ENCODE measurements at regions not wholly inside any gene's neighbourhood (a gene's known extent, or its start where the extent isn't known, plus 50 kb on each side); places are given as distances from the start of the nearest gene placed in this dataset.

DNA sequence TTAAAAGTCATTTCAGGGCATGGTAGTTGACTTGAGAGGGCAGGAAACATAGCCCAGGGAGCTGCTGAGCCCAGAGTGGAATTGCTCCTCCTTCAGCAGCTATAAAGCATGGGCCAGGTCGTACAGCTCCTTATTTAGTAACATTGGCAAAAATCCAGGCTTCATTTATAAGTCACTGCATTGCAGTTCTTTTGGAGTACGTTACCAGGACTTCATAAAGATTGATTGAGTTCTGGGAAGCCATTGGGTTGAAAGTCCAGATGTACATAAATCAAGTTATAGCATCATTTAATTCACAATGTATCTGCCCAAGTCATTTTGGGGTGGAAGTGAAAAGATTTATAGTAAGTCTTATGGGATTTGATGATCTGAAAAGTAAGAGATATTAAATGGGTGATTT is 53.0 kb upstream of the ANKEF1 start:
- H3K27ac Mint-ChIP-seq: no peak overlapping the region
- peaks cover 5% of the 10 kb centered on the region for H3K4me1 Mint-ChIP-seq
- no peak overlapping the region for H3K4me3 Mint-ChIP-seq
- H3K27me3 Mint-ChIP-seq: peaks cover 10% of the 10 kb centered on the region
- H3K9me3 Mint-ChIP-seq: no peaks in the 10 kb centered on the region
- ATAC-seq (no peak), DNase-seq (no peak)

DNA sequence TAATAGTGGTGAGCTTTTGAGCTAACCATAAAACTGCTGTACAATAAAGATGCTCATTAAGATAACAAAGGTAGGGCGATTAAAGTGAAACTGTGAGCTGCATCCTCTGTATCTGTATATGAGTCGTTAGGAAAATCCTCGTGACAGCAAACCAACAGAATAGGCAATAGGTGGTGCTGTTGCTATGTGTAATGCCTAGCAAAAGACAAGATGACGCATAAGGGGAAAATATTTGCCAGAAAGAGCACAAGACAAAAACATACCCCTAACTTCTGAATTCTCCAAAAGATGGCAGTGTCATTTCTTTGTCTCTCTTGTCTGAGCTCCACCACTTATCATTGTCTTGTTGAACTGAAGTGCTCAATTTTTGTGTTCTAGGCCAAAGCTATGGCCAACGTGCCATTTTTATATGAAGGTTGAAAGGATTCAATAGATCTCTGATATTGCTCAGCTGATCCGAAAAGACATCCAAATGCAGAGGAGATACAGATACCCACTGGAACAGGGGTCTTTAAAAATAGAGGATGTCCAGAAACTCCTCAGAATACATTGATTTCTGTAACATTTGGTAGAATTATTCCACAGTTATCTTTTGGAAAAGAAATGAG is 56.3 kb upstream of the ANKEF1 start:
- Mint-ChIP-seq H3K27ac (no peak overlapping the region), H3K9me3 (no peaks in the 10 kb centered on the region), H3K27me3 (peaks cover 20% of the 10 kb centered on the region), H3K4me3 (no peak overlapping the region), H3K4me1 (peaks cover 5% of the 10 kb centered on the region)
- DNase-seq (peak; percentile 33 to 38), ATAC-seq (peak; percentile 94)

DNA sequence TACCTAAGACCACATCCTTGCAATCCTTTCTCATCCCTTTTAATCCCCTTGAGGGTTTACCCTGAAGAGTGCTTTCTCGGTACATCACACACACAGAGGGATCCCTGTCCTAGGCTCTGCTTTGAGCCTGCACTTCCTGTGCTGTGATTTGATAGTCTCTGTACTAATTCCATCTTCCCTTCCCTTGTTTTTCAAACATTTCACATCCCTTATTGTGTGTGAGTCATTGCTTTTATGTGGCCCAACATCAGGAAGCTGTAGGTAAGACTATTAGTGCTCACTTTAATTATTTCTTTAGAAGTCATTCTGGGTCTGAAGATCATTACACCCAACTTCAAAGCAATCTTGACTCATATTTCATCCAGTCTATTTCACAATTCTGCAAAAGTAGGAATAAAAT is 57.2 kb upstream of the ANKEF1 start:
- H3K4me1 Mint-ChIP-seq: peaks cover 5% of the 10 kb centered on the region
- ATAC-seq (no peak), DNase-seq (no peak)
- no peak overlapping the region for H3K4me3 Mint-ChIP-seq
- H3K27ac Mint-ChIP-seq: no peak overlapping the region
- peaks cover 20% of the 10 kb centered on the region for H3K27me3 Mint-ChIP-seq
- no peaks in the 10 kb centered on the region for H3K9me3 Mint-ChIP-seq

DNA sequence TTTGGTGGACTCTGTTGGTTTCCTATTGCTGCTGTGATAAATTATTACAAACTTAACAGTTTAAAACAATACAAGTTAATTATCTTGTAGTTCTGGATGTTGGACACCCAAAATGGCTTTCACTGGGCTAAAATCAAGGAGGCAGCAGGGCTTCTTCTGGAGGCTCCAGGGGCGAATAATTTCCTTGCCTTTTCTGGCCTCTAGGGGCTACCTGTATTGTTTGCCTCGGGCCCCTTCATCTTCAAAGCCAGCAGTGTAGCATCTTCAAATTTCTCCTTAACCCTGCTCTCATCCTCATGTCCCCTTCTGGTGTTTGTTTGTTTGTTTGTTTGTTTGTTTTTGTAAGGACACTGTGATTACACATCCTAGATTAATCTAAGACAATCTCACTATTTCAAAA is 60.5 kb upstream of the ANKEF1 start:
- DNase-seq: no peak
- no peaks in the 10 kb centered on the region for H3K9me3 Mint-ChIP-seq
- H3K27me3 Mint-ChIP-seq: peaks cover 26% of the 10 kb centered on the region
- no peak overlapping the region for H3K27ac Mint-ChIP-seq
- H3K4me1 Mint-ChIP-seq: peaks cover 5% of the 10 kb centered on the region
- no peak overlapping the region for H3K4me3 Mint-ChIP-seq
- no peak for ATAC-seq

DNA sequence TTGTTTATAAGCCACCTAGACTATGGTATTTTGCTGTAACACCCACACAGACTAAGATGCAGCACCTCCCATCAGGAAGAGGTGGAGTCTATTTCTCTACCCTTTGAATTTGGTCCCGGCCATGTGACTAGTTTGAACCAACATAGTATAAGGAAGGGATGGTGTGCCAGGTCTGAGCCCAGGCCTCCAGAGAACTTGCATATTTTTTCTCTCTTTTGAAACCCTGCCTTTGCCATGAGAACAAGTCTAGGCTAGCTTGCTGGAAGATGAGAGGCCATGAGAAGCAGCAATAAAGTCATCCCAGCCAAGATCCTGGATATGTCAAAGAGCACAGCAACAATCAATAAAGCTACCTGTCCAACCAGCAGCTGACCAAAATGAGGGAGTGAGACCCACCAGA is 63.0 kb upstream of the ANKEF1 start:
- H3K27ac Mint-ChIP-seq: peak overlapping the region in 1 of 2 donors; percentile 48
- DNase-seq (no peak), ATAC-seq (no peak)
- no peak overlapping the region for H3K4me3 Mint-ChIP-seq
- H3K9me3 Mint-ChIP-seq: no peaks in the 10 kb centered on the region
- peaks cover 25% of the 10 kb centered on the region for H3K27me3 Mint-ChIP-seq
- no peaks in the 10 kb centered on the region for H3K4me1 Mint-ChIP-seq

DNA sequence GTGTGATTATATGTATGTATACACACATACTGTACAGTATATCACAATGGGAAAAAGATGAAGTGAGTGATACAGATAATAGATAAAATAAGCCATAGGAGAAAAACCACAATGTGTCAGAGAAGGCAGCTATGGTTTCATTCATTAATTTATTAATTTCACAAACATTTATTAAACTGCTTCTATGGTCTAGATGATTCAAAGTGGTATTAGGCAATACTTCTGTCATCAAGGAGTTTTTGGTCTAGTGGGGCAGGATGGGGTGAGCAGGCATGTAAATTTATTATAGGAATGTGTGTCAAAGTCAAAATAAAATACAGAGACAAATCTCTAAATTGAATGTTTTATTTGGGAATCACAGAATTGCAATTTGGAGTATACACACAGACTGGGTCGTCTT is 65.2 kb upstream of the ANKEF1 start:
- Mint-ChIP-seq H3K27ac (no peak overlapping the region), H3K4me3 (no peak overlapping the region), H3K9me3 (no peaks in the 10 kb centered on the region), H3K27me3 (peaks cover 37% of the 10 kb centered on the region), H3K4me1 (no peaks in the 10 kb centered on the region)
- DNase-seq (no peak), ATAC-seq (no peak)

DNA sequence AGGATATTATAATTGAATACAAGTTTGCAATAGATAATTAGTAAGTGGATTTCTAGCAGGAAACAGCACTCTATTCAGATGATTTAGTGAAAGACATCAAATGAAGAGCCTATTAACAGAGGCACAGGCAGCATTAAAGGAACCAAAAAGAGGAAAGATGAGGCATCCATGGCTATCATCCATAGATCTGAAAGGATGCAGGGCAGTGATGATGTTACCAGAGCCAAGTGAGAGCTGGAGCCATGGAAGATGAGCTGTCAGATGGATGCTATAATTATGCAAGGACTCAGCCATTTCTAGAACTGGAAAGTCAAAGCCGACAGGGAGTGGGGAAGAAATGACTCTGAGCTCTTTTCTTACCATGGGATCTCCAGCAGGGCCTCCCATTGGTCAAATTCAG is 66.8 kb upstream of the ANKEF1 start:
- Mint-ChIP-seq H3K9me3 (no peaks in the 10 kb centered on the region), H3K27me3 (peaks cover 43% of the 10 kb centered on the region), H3K4me1 (no peaks in the 10 kb centered on the region), H3K4me3 (no peak overlapping the region), H3K27ac (no peak overlapping the region)
- no peak for DNase-seq
- ATAC-seq: no peak

DNA sequence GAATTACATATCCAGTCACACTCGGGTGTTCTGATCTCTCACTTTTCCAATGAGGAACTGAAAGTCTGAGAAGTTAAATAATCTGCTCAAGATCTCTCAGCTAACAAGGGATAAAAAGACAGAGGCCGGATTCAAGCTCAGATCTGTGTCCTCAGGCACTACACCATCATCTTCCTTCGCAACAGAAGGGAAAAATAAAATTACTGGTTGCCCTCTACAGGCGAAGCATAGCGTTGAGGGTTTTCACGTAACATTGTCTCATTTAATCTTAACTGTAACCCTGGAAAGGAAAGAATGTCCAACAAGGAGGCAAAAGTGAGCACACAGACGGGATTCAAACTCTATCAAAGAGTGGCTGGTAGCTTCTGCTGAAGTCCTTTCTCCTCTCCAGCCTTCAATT is 67.8 kb upstream of the ANKEF1 start:
- no peak for DNase-seq
- ATAC-seq: no peak
- H3K9me3 Mint-ChIP-seq: no peaks in the 10 kb centered on the region
- no peaks in the 10 kb centered on the region for H3K4me1 Mint-ChIP-seq
- no peak overlapping the region for H3K27ac Mint-ChIP-seq
- H3K4me3 Mint-ChIP-seq: no peak overlapping the region
- H3K27me3 Mint-ChIP-seq: peaks cover 43% of the 10 kb centered on the region

DNA sequence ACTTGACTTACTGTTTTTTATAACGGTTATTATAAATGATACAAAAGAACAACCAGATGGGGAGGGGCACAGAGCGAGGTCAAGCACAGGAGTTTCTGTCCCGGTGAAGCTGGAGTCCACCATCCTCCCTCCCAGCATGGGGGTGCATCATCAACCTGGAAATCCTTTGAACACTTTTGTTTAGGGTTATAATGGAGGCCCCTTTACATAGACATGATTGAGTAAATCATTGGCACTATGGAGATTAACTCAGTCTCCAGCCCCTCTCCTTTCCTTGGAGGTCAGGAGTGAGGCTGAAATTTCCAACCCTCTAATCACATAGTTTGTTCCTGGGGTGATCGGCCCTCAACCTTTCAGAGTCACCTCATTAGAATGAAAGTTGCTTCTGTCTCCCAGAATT is 71.8 kb upstream of the ANKEF1 start:
- peaks cover 54% of the 10 kb centered on the region for H3K27me3 Mint-ChIP-seq
- DNase-seq (no peak), ATAC-seq (no peak)
- H3K4me1 Mint-ChIP-seq: no peaks in the 10 kb centered on the region
- H3K9me3 Mint-ChIP-seq: no peaks in the 10 kb centered on the region
- H3K4me3 Mint-ChIP-seq: no peak overlapping the region
- no peak overlapping the region for H3K27ac Mint-ChIP-seq

DNA sequence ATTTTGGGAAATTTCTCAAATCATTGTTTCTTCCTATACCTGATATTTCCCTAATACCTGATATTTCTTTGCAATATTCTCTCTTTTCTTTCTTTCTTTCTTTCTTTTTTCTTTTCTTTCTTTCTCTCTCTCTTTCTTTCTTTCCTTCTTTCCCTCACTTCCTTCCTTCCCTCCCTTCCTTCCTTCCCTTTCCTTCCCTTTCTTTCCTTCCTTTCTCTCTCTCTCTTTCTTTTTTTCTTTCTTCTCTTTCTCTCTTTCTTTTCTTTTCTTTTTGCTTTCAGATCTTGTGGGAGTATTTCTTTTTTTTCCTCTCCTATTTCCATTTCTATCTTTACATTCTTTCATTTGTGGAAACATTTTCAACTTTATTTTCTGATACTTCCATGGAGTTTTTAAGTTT is 76.1 kb upstream of the ANKEF1 start:
- H3K27ac Mint-ChIP-seq: peak overlapping the region in 1 of 2 donors; percentile 4
- ATAC-seq: no peak
- H3K27me3 Mint-ChIP-seq: peaks cover 16% of the 10 kb centered on the region
- no peaks in the 10 kb centered on the region for H3K9me3 Mint-ChIP-seq
- DNase-seq: no peak
- no peaks in the 10 kb centered on the region for H3K4me1 Mint-ChIP-seq
- no peak overlapping the region for H3K4me3 Mint-ChIP-seq

DNA sequence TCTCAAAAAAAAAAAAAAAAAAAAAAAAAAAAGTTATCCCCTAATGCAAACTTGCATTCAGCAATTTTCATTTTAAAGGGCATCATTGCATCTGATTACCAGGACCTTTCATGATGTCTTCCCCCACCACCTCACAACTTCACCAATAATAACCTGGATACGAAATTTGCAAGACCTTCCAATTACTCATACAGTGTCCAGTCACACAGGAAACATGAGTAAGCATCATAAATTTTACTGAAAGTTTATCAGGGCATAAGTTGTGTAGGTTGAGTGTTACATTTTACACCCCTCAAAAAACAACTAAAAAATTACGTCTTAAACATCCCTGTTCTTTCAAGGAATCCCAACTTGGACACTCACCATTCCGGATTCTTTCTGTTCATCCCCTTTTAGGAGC is 79.1 kb upstream of the ANKEF1 start:
- Mint-ChIP-seq H3K27me3 (peaks cover 22% of the 10 kb centered on the region), H3K27ac (no peak overlapping the region), H3K9me3 (no peaks in the 10 kb centered on the region), H3K4me3 (no peak overlapping the region), H3K4me1 (no peaks in the 10 kb centered on the region)
- DNase-seq (no peak), ATAC-seq (no peak)

DNA sequence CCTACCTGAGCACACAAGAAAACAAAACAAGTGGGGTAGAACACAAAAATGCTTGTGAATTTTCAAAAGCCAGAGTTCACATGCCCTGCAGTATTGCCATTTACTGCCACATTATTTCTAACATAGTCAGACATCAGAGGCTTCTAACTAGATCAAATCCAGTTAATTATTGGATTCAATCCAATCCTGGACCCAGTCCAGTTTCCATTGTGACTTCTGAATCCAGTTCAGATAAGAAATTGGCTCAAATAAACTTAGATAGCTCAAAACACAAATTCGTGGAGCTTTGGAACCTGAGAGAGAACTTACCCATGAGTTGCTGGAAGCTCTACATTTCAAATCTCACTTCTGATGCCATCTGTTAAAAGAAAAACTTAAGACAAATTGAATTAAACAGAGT is 85.2 kb upstream of the ANKEF1 start:
- Mint-ChIP-seq H3K4me1 (no peaks in the 10 kb centered on the region), H3K9me3 (no peaks in the 10 kb centered on the region), H3K27me3 (peaks cover 7% of the 10 kb centered on the region), H3K27ac (no peak overlapping the region), H3K4me3 (no peak overlapping the region)
- ATAC-seq (no peak), DNase-seq (no peak)

DNA sequence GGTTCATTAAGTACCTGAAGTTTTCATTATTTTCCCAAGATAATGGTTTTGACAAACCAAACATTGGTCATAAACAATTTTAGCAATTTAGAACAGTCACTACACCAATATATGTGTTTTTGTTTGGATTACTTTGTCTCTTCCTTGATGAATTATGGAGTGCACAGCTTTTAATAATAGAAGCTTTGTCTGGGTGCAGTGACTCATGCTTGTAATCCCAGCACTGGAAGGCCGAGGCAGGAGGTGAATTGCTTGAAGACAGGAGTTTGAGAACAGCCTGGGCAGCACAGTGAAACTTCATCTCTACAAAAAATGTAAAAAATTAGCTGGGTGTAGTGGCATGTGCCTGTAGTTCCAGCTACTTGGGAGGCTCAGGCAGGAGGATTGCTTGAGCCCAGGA is 89.4 kb upstream of the ANKEF1 start:
- DNase-seq (no peak), ATAC-seq (no peak)
- no peak overlapping the region for H3K4me3 Mint-ChIP-seq
- no peak overlapping the region for H3K27ac Mint-ChIP-seq
- no peaks in the 10 kb centered on the region for H3K27me3 Mint-ChIP-seq
- no peaks in the 10 kb centered on the region for H3K9me3 Mint-ChIP-seq
- no peaks in the 10 kb centered on the region for H3K4me1 Mint-ChIP-seq

DNA sequence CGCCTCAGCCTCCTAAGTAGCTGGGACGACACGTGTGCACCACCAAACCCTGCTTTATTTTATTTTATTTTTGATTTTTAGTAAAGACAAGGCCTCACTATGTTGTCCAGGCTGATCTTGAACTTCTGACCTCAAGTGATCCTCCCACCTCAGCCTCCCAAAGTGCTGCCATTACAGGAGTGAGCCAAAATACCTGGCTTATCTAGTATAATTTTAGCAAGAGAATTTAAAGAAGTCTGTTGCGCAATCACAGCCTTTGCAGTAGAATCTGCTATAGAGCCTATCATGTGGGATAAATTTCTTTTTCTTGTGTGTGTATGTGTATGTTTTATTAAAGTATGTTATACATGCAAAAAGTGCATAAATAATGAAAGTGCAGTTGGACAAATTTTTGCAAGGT is 92.1 kb upstream of the ANKEF1 start:
- no peak overlapping the region for H3K4me3 Mint-ChIP-seq
- no peaks in the 10 kb centered on the region for H3K4me1 Mint-ChIP-seq
- DNase-seq (no peak), ATAC-seq (no peak)
- peak overlapping the region in 1 of 2 donors; percentile 27 for H3K27ac Mint-ChIP-seq
- H3K9me3 Mint-ChIP-seq: no peaks in the 10 kb centered on the region
- H3K27me3 Mint-ChIP-seq: no peaks in the 10 kb centered on the region

DNA sequence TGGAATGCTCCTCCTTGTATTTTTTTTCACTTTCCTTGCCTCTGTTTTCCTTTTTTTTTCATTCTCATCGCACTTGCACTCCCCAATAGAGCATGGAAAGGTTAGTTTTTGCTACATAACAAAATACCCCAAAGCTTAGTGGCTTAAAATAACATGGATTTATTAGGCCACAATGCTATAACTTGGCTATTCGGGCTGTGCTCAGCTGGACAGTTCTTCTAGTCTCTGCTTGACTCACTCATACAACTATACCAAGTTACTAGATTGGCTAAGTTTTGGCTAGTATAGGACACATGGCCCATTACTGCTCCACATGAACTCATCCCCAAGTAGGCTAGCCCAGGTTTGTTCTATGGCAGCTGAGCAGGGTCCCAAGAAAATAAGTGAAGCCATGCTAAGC is 94.5 kb upstream of the ANKEF1 start:
- H3K4me3 Mint-ChIP-seq: no peak overlapping the region
- no peaks in the 10 kb centered on the region for H3K27me3 Mint-ChIP-seq
- no peaks in the 10 kb centered on the region for H3K9me3 Mint-ChIP-seq
- no peak overlapping the region for H3K27ac Mint-ChIP-seq
- H3K4me1 Mint-ChIP-seq: no peaks in the 10 kb centered on the region
- ATAC-seq (no peak), DNase-seq (no peak)

DNA sequence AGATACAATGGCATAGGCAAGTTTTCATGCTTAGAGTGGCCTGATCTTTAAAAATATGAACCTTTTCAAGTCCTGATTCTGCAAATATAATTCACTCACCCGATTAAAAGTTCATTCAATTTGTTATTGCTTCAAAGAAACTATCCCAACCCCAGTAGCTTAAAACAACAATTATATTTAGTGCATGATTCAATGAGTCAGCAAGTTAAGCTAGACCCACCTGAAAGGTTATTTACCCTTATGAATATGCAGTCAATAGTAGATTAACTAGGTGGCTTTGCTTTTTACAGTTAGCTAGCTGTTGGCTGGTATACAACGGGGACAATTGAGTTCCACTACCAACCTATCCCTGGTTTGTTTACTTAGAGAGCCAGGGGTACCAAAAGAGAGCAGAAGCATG is 95.6 kb upstream of the ANKEF1 start:
- H3K4me1 Mint-ChIP-seq: no peaks in the 10 kb centered on the region
- no peaks in the 10 kb centered on the region for H3K9me3 Mint-ChIP-seq
- ATAC-seq (no peak), DNase-seq (no peak)
- H3K27me3 Mint-ChIP-seq: no peaks in the 10 kb centered on the region
- no peak overlapping the region for H3K27ac Mint-ChIP-seq
- no peak overlapping the region for H3K4me3 Mint-ChIP-seq

DNA sequence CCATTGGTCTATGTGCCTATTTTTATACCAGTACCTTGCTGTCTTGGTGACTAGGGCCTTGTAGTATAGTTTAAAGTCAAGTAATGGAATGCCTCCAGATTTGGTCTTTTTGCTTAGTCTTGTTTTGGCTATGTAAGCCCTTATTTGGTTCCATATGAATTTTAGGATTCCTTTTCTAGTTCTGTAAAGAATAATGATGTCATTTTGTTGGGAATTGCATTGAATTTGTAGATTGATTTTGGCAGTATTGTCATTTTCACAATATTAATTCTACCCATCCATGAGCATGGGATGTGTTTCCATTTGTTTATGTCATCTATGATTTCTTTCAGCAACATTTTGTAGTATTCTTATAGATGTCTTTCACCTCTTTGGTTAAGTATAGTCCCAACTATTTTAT is 96.4 kb upstream of the PAK5 start:
- no peaks in the 10 kb centered on the region for H3K27me3 Mint-ChIP-seq
- H3K9me3 Mint-ChIP-seq: no peaks in the 10 kb centered on the region
- ATAC-seq: no peak
- DNase-seq: no peak
- no peaks in the 10 kb centered on the region for H3K4me1 Mint-ChIP-seq
- H3K27ac Mint-ChIP-seq: no peak overlapping the region
- no peak overlapping the region for H3K4me3 Mint-ChIP-seq

All from stimulated activated naive CD8-positive, alpha-beta T cell treated with anti-CD3 and anti-CD28 coated beads, Interleukin-15, amount 100 ng/mL, for 72 hours (primary cell).